Esophagus squamous epithelium (tissue), 4 donors: ENCODE measurements at regions not wholly inside any gene's neighbourhood (a gene's known extent, or its start where the extent isn't known, plus 50 kb on each side); places are given as distances from the start of the nearest gene placed in this dataset.

Experiments
- POLR2A ChIP-seq, 4 donors: fragments of 450-650 bp; IDR thresholded peaks; one replicate each; pipeline ENCODE4 v1.6.1; 2017; ENCODE audit warnings: antibody characterized with exemption in 4 of 4, mild to moderate bottlenecking in 4 of 4, moderate library complexity in 3 of 4
- TF ChIP-seq, protein P1 (sequence below), 6 experiments: fragments of 450-650 bp in 4 of 6; fragments of 200-600 bp in 2 of 6; sonication (generic) in 2 of 6; IDR thresholded peaks; one replicate each; pipeline ENCODE4 v1.5.1; 2016 to 2019; ENCODE audit warnings: antibody characterized with exemption in 6 of 6, mild to moderate bottlenecking in 4 of 6, moderate library complexity in 4 of 6

DNA sequence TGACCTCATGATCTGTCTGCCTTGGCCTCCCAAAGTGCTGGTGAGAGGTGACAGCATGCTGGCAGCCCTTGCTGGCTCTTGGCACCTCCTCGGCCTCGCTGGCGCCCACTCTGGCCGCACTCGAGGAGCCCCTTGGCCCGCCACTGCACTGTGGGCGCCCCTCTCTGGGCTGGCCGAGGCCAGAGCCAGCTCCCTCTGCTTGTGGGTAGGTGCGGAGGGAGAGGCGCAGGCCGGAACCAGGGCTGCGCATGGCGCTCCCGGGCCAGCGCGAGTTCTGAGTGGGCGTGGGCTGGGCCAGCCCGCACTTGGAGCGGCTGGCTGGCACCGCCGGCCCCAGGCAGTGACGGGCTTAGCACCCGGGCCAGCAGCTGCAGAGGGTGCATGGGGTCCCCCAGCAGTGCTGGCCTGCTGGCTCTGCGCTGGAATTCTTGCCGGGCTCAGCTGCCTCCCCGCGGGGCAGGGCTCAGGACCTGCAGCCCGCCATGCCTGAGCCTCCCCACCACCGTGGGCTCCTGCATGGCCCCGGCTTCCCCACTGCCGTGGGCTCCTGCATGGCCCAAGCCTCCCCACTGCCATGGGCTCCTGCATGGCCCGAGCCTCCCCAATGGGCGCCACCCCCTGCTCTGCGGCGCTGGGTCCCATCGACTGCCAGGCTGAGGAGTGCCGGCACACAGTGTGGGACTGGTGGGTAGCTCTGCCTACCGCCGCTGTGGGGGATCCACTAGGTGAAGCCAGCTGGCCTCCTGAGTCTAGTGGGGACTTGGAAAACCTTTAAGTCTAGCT lies 76.4 kb upstream of the OSBPL11 start:
- TF ChIP-seq, protein P1, sequence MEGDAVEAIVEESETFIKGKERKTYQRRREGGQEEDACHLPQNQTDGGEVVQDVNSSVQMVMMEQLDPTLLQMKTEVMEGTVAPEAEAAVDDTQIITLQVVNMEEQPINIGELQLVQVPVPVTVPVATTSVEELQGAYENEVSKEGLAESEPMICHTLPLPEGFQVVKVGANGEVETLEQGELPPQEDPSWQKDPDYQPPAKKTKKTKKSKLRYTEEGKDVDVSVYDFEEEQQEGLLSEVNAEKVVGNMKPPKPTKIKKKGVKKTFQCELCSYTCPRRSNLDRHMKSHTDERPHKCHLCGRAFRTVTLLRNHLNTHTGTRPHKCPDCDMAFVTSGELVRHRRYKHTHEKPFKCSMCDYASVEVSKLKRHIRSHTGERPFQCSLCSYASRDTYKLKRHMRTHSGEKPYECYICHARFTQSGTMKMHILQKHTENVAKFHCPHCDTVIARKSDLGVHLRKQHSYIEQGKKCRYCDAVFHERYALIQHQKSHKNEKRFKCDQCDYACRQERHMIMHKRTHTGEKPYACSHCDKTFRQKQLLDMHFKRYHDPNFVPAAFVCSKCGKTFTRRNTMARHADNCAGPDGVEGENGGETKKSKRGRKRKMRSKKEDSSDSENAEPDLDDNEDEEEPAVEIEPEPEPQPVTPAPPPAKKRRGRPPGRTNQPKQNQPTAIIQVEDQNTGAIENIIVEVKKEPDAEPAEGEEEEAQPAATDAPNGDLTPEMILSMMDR (IDR thresholded peaks at IDR 0.05): no peak
- TF ChIP-seq POLR2A (IDR thresholded peaks at IDR 0.05): no peak
